PC-3 (cell line): ENCODE measurements at regions not wholly inside any gene's neighbourhood (a gene's known extent, or its start where the extent isn't known, plus 50 kb on each side); places are given as distances from the start of the nearest gene placed in this dataset.

ENCODE experiments used
- ATAC-seq: fragments of 200-7000 bp; cut with Tn5 transposase; 2 replicates; pipeline ENCODE4 v1.9.1; 2020; ENCODE audit warnings: mild to moderate bottlenecking, moderate library complexity
- BruUV-seq: library from RNA; stranded (reverse); fragments of 400-500 nt; replicated peaks from 2 replicates; lab custom pipeline; 2021; lab: Mats Ljungman, UMichigan
- CTCF ChIA-PET: fragments of 300-600 bp; sonication (Branson Sonifier 250); formaldehyde crosslinking; loops from one replicate; lab custom pipeline; 2022; ENCODE audit warnings: antibody characterized with exemption; lab: Charles Lee
- POLR2A ChIA-PET: fragments of 300-600 bp; sonication (Branson Sonifier 250); formaldehyde crosslinking; loops from one replicate; lab custom pipeline; 2022; ENCODE audit warnings: antibody characterized with exemption; ENCODE audit not compliant: unreplicated experiment; lab: Charles Lee
- DNase-seq: peaks from one replicate; pipeline ENCODE4 v3.0.0-alpha.2; 2015
- H2AFZ ChIP-seq: fragments of 300-600 bp; sonication (generic); 2 replicates; pipeline ENCODE4 v1.6.0; 2016; ENCODE audit warnings: antibody characterized with exemption, low read length
- H3F3A ChIP-seq: fragments of 300-600 bp; sonication (generic); one replicate; pipeline ENCODE4 v1.6.0; 2017; ENCODE audit warnings: antibody characterized with exemption, low read length, control low read depth, mild to moderate bottlenecking; ENCODE audit not compliant: unreplicated experiment
- H3K27ac ChIP-seq: fragments of 300-600 bp; sonication (generic); 2 replicates; pipeline ENCODE4 v1.5.1; 2016; ENCODE audit warnings: mild to moderate bottlenecking, low read length
- H3K27me3 ChIP-seq: fragments of 300-600 bp; sonication (generic); 2 replicates; pipeline ENCODE4 v1.6.1; 2016; ENCODE audit warnings: low read length, mixed read lengths
- H3K36me3 ChIP-seq: fragments of 300-600 bp; sonication (generic); 2 replicates; pipeline ENCODE4 v1.6.1; 2016; ENCODE audit warnings: low read depth, mixed run types, low read length, mixed read lengths
- H3K4me1 ChIP-seq: fragments of 300-600 bp; sonication (generic); 2 replicates; pipeline ENCODE4 v1.5.1; 2016; ENCODE audit warnings: low read length; ENCODE audit not compliant: insufficient read depth
- H3K4me2 ChIP-seq: fragments of 300-600 bp; sonication (generic); 2 replicates; pipeline ENCODE4 v1.6.0; 2016; ENCODE audit warnings: low read length
- H3K4me3 ChIP-seq: fragments of 300-600 bp; sonication (generic); 2 replicates; pipeline ENCODE4 v1.5.1; 2016; ENCODE audit warnings: mild to moderate bottlenecking, low read length, mixed read lengths
- H3K79me2 ChIP-seq: fragments of 300-600 bp; sonication (generic); 2 replicates; pipeline ENCODE4 v1.6.1; 2017; ENCODE audit warnings: low read length, mixed read lengths
- H3K9ac ChIP-seq: fragments of 300-600 bp; sonication (generic); 2 replicates; pipeline ENCODE4 v1.6.0; 2016; ENCODE audit warnings: mild to moderate bottlenecking, low read length
- H3K9me2 ChIP-seq: fragments of 300-600 bp; sonication (generic); replicated peaks from 2 replicates; pipeline ENCODE4 v1.6.1; 2016; ENCODE audit warnings: mixed run types, low read length, mixed read lengths
- H3K9me3 ChIP-seq: fragments of 300-600 bp; sonication (generic); 2 replicates; pipeline ENCODE4 v1.6.1; 2016; ENCODE audit warnings: low read length, mixed read lengths
- H4K20me1 ChIP-seq: fragments of 300-600 bp; sonication (generic); 2 replicates; pipeline ENCODE4 v1.6.1; 2016; ENCODE audit warnings: low read length, mixed read lengths
- CTCF ChIP-seq: fragments of 300-600 bp; sonication (generic); conservative IDR thresholded peaks from 2 replicates; pipeline ENCODE4 v1.5.1; 2017; ENCODE audit warnings: antibody characterized with exemption, low read depth, mild to moderate bottlenecking, low read length
- EZH2 ChIP-seq: fragments of 300-600 bp; sonication (generic); IDR thresholded peaks from one replicate; pipeline ENCODE4 v1.6.1; 2017; ENCODE audit warnings: antibody characterized with exemption, mild to moderate bottlenecking, low read length; ENCODE audit not compliant: unreplicated experiment
- EZH2phosphoT487 ChIP-seq: fragments of 300-600 bp; sonication (generic); IDR thresholded peaks from 2 replicates; pipeline ENCODE4 v1.6.1; 2018; ENCODE audit warnings: mild to moderate bottlenecking, antibody characterized with exemption, low read length, borderline replicate concordance
- intact Hi-C: fragments of 100-400 bp; cut with micrococcal nuclease; formaldehyde crosslinking; loops from 2 replicates; pipeline ENCODE4 v1.9.0; 2023

GRCh38 chr2:66789741-66790140 lies 354.8 kb downstream of the MEIS1 start:
- Histone ChIP-seq H3K27me3 (no peaks in the 10 kb centered on the region), H3K79me2 (no peaks in the 10 kb centered on the region), H3K9ac (peak overlapping the region; percentile 30; the same call in 1 of the 2 replicates), H3K4me2 (peak overlapping the region; percentile 62), H3K9me2 (no peaks in the 10 kb centered on the region), H2AFZ (no peak overlapping the region), H3K4me3 (no peak overlapping the region; the same call in 1 of the 2 replicates), H3K27ac (peak overlapping the region; percentile 82), H3K36me3 (no peaks in the 10 kb centered on the region), H3F3A (peaks cover 5% of the 10 kb centered on the region), H3K9me3 (no peaks in the 10 kb centered on the region), H3K4me1 (peaks cover 24% of the 10 kb centered on the region), H4K20me1 (no peaks in the 10 kb centered on the region)
- ChIA-PET CTCF (no interaction called here), POLR2A (no interaction called here)
- ATAC-seq (peak; percentile 27; the same call in 1 of the 2 replicates), DNase-seq (peak; percentile 96)
- BruUV-seq, result no TSS peak
- intact Hi-C loops, result no loop called here
- no peak for TF ChIP-seq EZH2
- TF ChIP-seq EZH2phosphoT487, result no peak
- TF ChIP-seq CTCF, result no peak

GRCh38 chr2:66790651-66791181 lies 355.8 kb downstream of the MEIS1 start:
- Histone ChIP-seq H2AFZ (no peak overlapping the region), H3K9ac (peak overlapping the region; percentile 30; the same call in 1 of the 2 replicates), H3K4me3 (no peak overlapping the region), H3K4me2 (peak overlapping the region; percentile 62), H3K9me2 (no peaks in the 10 kb centered on the region), H3K79me2 (no peaks in the 10 kb centered on the region), H3K36me3 (no peaks in the 10 kb centered on the region), H3K9me3 (no peaks in the 10 kb centered on the region), H3F3A (peaks cover 5% of the 10 kb centered on the region), H3K27ac (peak overlapping the region; percentile 82), H3K4me1 (peaks cover 24% of the 10 kb centered on the region), H3K27me3 (no peaks in the 10 kb centered on the region), H4K20me1 (no peaks in the 10 kb centered on the region)
- ATAC-seq, result no peak
- no TSS peak for BruUV-seq
- ChIA-PET CTCF (no interaction called here), POLR2A (no interaction called here)
- TF ChIP-seq CTCF (no peak), EZH2 (no peak), EZH2phosphoT487 (no peak)
- intact Hi-C loops, result no loop called here
- peak; percentile 67 for DNase-seq

- Histone ChIP-seq H3K4me2 (no peak overlapping the region), H3K4me1 (peaks cover 23% of the 10 kb centered on the region), H3K9ac (no peak overlapping the region), H3K9me3 (no peaks in the 10 kb centered on the region), H3K27me3 (no peaks in the 10 kb centered on the region), H3K79me2 (no peaks in the 10 kb centered on the region), H3K9me2 (no peaks in the 10 kb centered on the region), H3K27ac (no peak overlapping the region), H2AFZ (no peak overlapping the region), H4K20me1 (no peaks in the 10 kb centered on the region), H3K4me3 (no peak overlapping the region), H3F3A (peaks cover 4% of the 10 kb centered on the region), H3K36me3 (no peaks in the 10 kb centered on the region)
- no peak for TF ChIP-seq EZH2
- no peak for TF ChIP-seq CTCF
- TF ChIP-seq EZH2phosphoT487, result no peak
- BruUV-seq, result no TSS peak
- CTCF ChIA-PET, result no interaction called here
- DNase-seq, result no peak
- intact Hi-C loops, result no loop called here
- no peak for ATAC-seq
- POLR2A ChIA-PET, result no interaction called here
These were observed 359.1 kb downstream of the MEIS1 start for GRCh38 chr2:66794070-66794469.
